Trophoblast cell (in vitro differentiated cells and primary cell): ENCODE measurements at regions not wholly inside any gene's neighbourhood (a gene's known extent, or its start where the extent isn't known, plus 50 kb on each side); places are given as distances from the start of the nearest gene placed in this dataset.
A peak's percentile ranks its signal among the peaks of the same experiment; 100 is the strongest.
"Not testable (repeated sequence)": the region's sequence is repeated elsewhere in the genome, so short reads cannot be mapped to it uniquely, and the experiment has no call there.

ENCODE experiments used
- DNase-seq, 2 donors: peaks; one replicate each; pipeline ENCODE4 v3.0.0-alpha.2; 2016
- H2AFZ ChIP-seq: 2 replicates; pipeline ENCODE4 v1.6.1; 2013; ENCODE audit warnings: low read length, moderate library complexity, mild to moderate bottlenecking; ENCODE audit not compliant: insufficient read depth, poor library complexity
- H2AK5ac ChIP-seq: 2 replicates; pipeline ENCODE4 v1.6.1; 2013; ENCODE audit warnings: mild to moderate bottlenecking, low read length
- H2BK120ac ChIP-seq: 2 replicates; pipeline ENCODE4 v1.6.1; 2013; ENCODE audit warnings: low read length, mild to moderate bottlenecking, moderate library complexity; ENCODE audit not compliant: insufficient read depth, poor library complexity
- H2BK12ac ChIP-seq: 2 replicates; pipeline ENCODE4 v1.6.1; 2013; ENCODE audit warnings: mild to moderate bottlenecking, low read length, moderate library complexity
- H2BK5ac ChIP-seq: 2 replicates; pipeline ENCODE4 v1.6.1; 2013; ENCODE audit warnings: low read length, low read depth, moderate library complexity, mild to moderate bottlenecking; ENCODE audit not compliant: poor library complexity
- H3K14ac ChIP-seq: 2 replicates; pipeline ENCODE4 v1.6.1; 2013; ENCODE audit warnings: mild to moderate bottlenecking, low read length
- H3K18ac ChIP-seq: 2 replicates; pipeline ENCODE4 v1.6.1; 2013; ENCODE audit warnings: mild to moderate bottlenecking, low read length
- H3K23ac ChIP-seq: 2 replicates; pipeline ENCODE4 v1.6.1; 2013; ENCODE audit warnings: low read length
- H3K27ac ChIP-seq: 2 replicates; pipeline ENCODE4 v1.5.1; 2013; ENCODE audit warnings: low read depth, mild to moderate bottlenecking, inconsistent platforms, low read length, moderate library complexity
- H3K27me3 ChIP-seq: 2 replicates; pipeline ENCODE4 v1.6.1; 2013; ENCODE audit warnings: inconsistent platforms, mild to moderate bottlenecking, low read length, moderate library complexity; ENCODE audit not compliant: insufficient read depth
- H3K36me3 ChIP-seq, 2 experiments: 1 replicate in 1 of 2; 2 replicates in 1 of 2; pipeline ENCODE4 v1.6.1; 2013; ENCODE audit warnings: low read length in 2 of 2, mild to moderate bottlenecking in 2 of 2, moderate library complexity in 1 of 2; ENCODE audit not compliant: insufficient read depth in 2 of 2, control insufficient read depth in 1 of 2
- H3K4ac ChIP-seq: 2 replicates; pipeline ENCODE4 v1.6.1; 2013; ENCODE audit warnings: low read depth, mild to moderate bottlenecking, low read length, moderate library complexity
- H3K4me1 ChIP-seq, 2 experiments: 1 replicate in 1 of 2; 2 replicates in 1 of 2; pipeline ENCODE4 v1.6.1; 2013; ENCODE audit warnings: low read length in 2 of 2, mild to moderate bottlenecking in 2 of 2, moderate library complexity in 1 of 2; ENCODE audit not compliant: insufficient read depth in 2 of 2, control insufficient read depth in 1 of 2
- H3K4me2 ChIP-seq: 2 replicates; pipeline ENCODE4 v1.6.1; 2013; ENCODE audit warnings: inconsistent platforms, mild to moderate bottlenecking, low read length, moderate library complexity
- H3K4me3 ChIP-seq: 2 replicates; pipeline ENCODE4 v1.5.1; 2013; ENCODE audit warnings: mild to moderate bottlenecking, low read depth, low read length, inconsistent platforms
- H3K79me1 ChIP-seq: one replicate; pipeline ENCODE4 v1.6.1; 2013; ENCODE audit warnings: low read length
- H3K79me2 ChIP-seq: 2 replicates; pipeline ENCODE4 v1.6.1; 2013; ENCODE audit warnings: low read length, mild to moderate bottlenecking; ENCODE audit not compliant: control insufficient read depth, insufficient read depth, poor library complexity
- H3K9ac ChIP-seq: 2 replicates; pipeline ENCODE4 v1.6.1; 2013; ENCODE audit warnings: mild to moderate bottlenecking, low read length
- H3K9me3 ChIP-seq: 2 replicates; pipeline ENCODE4 v1.6.1; 2013; ENCODE audit warnings: low read depth, mild to moderate bottlenecking, control low read depth, inconsistent platforms, low read length; ENCODE audit not compliant: insufficient read depth
- H4K12ac ChIP-seq: 2 replicates; pipeline ENCODE4 v1.6.1; 2013; ENCODE audit warnings: low read depth, mild to moderate bottlenecking, low read length, moderate library complexity
- H4K8ac ChIP-seq: 2 replicates; pipeline ENCODE4 v1.6.1; 2013; ENCODE audit warnings: low read depth, mild to moderate bottlenecking, low read length, moderate library complexity
- H4K91ac ChIP-seq: one replicate; pipeline ENCODE4 v1.6.1; 2013; ENCODE audit warnings: low read depth, mild to moderate bottlenecking, low read length, moderate library complexity
- WGBS: extraction: QIAGEN DNeasy Blood & Tissue Kit; methylation state at CpG from one replicate; pipeline ENCODE4 v1.1.7; 2013; ENCODE audit warnings: missing lambda C conversion rate; ENCODE audit not compliant: insufficient read length, insufficient coverage; ENCODE audit errors: extremely low coverage; 5-methylcytosine and 5-hydroxymethylcytosine counted together

GRCh38 chrX:93434721-93435120 is 238.7 kb downstream of the NAP1L3 start:
- not testable (repeated sequence) for H3K27me3 ChIP-seq, H3K4me1 ChIP-seq, H3K9ac ChIP-seq, H2BK120ac ChIP-seq, H3K4ac ChIP-seq, H3K79me1 ChIP-seq, H3K23ac ChIP-seq, H4K91ac ChIP-seq, H3K36me3 ChIP-seq, H3K4me3 ChIP-seq, H3K4me2 ChIP-seq, H2AFZ ChIP-seq, H2BK12ac ChIP-seq, H2BK5ac ChIP-seq, H4K8ac ChIP-seq, H2AK5ac ChIP-seq, H3K79me2 ChIP-seq, H3K27ac ChIP-seq, H4K12ac ChIP-seq, H3K9me3 ChIP-seq, H3K14ac ChIP-seq, H3K18ac ChIP-seq
- DNase-seq, result peak in 1 of 2 donors; percentile 21
- no CpG with 5 or more reads among the region's 6 CpGs for WGBS

- DNase-seq, result no peak
- Histone ChIP-seq H4K12ac (no peak overlapping the region), H3K9me3 (no peaks in the 10 kb centered on the region), H3K4me2 (no peak overlapping the region), H4K8ac (no peak overlapping the region), H3K23ac (no peak overlapping the region), H3K9ac (no peak overlapping the region), H2AK5ac (no peak overlapping the region), H3K36me3 (no peaks in the 10 kb centered on the region), H3K4me3 (no peak overlapping the region), H3K79me2 (no peaks in the 10 kb centered on the region), H3K4ac (no peak overlapping the region), H3K27me3 (no peaks in the 10 kb centered on the region), H2AFZ (no peak overlapping the region), H3K79me1 (no peaks in the 10 kb centered on the region), H2BK120ac (no peak overlapping the region), H4K91ac (no peak overlapping the region), H3K18ac (no peak overlapping the region), H2BK12ac (no peak overlapping the region), H2BK5ac (no peak overlapping the region), H3K4me1 (no peaks in the 10 kb centered on the region), H3K27ac (no peak overlapping the region), H3K14ac (no peak overlapping the region)
- no CpG with 5 or more reads among the region's 3 CpGs for WGBS
These were observed 244.9 kb downstream of the NAP1L3 start for GRCh38 chrX:93428497-93428896.

DNA sequence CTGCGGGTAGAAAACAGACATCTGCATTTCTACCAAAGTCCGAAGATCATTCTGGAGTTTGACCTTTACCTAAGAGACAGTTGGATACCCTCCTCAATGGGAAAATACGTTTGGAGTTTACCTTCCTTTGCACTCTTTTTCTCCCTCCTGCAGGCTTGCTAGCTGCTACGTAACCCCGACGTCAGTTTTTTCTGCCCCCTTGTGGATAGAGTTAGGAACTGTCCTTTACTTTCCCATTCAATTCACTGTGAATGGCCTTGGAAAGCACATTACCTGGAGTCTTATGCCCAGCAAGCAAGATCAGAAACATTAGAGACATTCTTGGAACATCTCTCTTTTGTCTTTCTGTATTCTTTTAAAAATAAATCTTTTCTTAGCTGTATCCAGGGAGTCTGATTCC is 250.7 kb downstream of the NAP1L3 start:
- Histone ChIP-seq H2BK5ac (no peak overlapping the region), H2BK12ac (no peak overlapping the region), H2AK5ac (no peak overlapping the region), H4K12ac (no peak overlapping the region), H3K4me1 (no peaks in the 10 kb centered on the region), H3K27ac (no peak overlapping the region), H3K18ac (no peak overlapping the region), H2AFZ (no peak overlapping the region), H3K9ac (no peak overlapping the region), H3K79me2 (no peaks in the 10 kb centered on the region), H3K36me3 (no peaks in the 10 kb centered on the region), H3K79me1 (no peaks in the 10 kb centered on the region), H2BK120ac (no peak overlapping the region), H4K91ac (no peak overlapping the region), H3K4me3 (no peak overlapping the region), H3K14ac (no peak overlapping the region), H4K8ac (no peak overlapping the region), H3K4me2 (no peak overlapping the region), H3K23ac (no peak overlapping the region), H3K4ac (no peak overlapping the region), H3K9me3 (no peaks in the 10 kb centered on the region), H3K27me3 (no peaks in the 10 kb centered on the region)
- no CpG with 5 or more reads among the region's 6 CpGs for whole genome bisulfite sequencing
- peak in 1 of 2 donors; percentile 74 for DNase-seq

GRCh38 chrX:93420525-93421082 is 252.8 kb downstream of the NAP1L3 start:
- H2BK12ac ChIP-seq, result no peak overlapping the region
- no peak overlapping the region for H2AK5ac ChIP-seq
- WGBS, result no CpG with 5 or more reads among the region's 7 CpGs
- no peak overlapping the region for H3K23ac ChIP-seq
- H3K79me2 ChIP-seq, result no peaks in the 10 kb centered on the region
- no peak overlapping the region for H3K4ac ChIP-seq
- no peak overlapping the region for H3K18ac ChIP-seq
- H4K91ac ChIP-seq, result no peak overlapping the region
- no peak overlapping the region for H3K14ac ChIP-seq
- H3K27ac ChIP-seq, result no peak overlapping the region
- H3K4me1 ChIP-seq, result no peaks in the 10 kb centered on the region
- no peaks in the 10 kb centered on the region for H3K27me3 ChIP-seq
- H3K4me3 ChIP-seq, result no peak overlapping the region
- peak; percentile 17 to 31 for DNase-seq
- H4K12ac ChIP-seq, result no peak overlapping the region
- no peak overlapping the region for H2BK5ac ChIP-seq
- H2BK120ac ChIP-seq, result no peak overlapping the region
- no peak overlapping the region for H4K8ac ChIP-seq
- H3K4me2 ChIP-seq, result no peak overlapping the region
- no peaks in the 10 kb centered on the region for H3K36me3 ChIP-seq
- H2AFZ ChIP-seq, result no peak overlapping the region
- no peaks in the 10 kb centered on the region for H3K9me3 ChIP-seq
- H3K9ac ChIP-seq, result no peak overlapping the region
- H3K79me1 ChIP-seq, result no peaks in the 10 kb centered on the region
